ENCODE measurements at regions not wholly inside any gene's neighbourhood (a gene's known extent, or its start where the extent isn't known, plus 50 kb on each side); places are given as distances from the start of the nearest gene placed in this dataset.

DNA sequence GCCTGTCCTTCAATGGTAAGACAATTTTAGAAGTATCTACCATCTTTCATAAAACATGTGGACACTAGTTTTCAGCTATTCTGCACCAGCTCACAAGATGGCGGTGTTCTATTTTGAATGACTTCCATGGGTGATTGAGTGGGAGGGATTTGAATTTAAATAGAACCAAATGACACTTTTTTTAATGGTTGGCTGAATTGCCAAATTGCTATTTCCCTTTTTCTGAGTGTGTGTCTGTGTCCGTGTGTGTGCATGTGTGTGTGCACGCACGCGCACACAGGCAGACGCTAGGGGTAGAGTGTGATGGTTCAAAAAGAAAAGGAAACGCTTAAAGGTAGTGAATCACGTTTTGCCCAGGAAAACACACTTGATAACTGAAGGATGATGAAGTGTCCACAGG, 362.6 kb downstream of the DAD1 start:
- peak; percentile 94 for DNase-seq
- Histone ChIP-seq H3K27ac (ENCODE audit: low read length) (no peak overlapping the region), H2AFZ (ENCODE audit: low read length) (peak overlapping the region; percentile 88), H3K4me3 (ENCODE audit: low read length) (peak overlapping the region; percentile 20; the same call in 1 of the 2 replicates), H4K20me1 (ENCODE audit: insufficient read depth, low read depth, low read length) (no peaks in the 10 kb centered on the region), H3K27me3 (ENCODE audit: low read length) (no peaks in the 10 kb centered on the region), H3K79me2 (ENCODE audit: low read length) (no peaks in the 10 kb centered on the region), H3K36me3 (ENCODE audit: insufficient read depth, low read length) (no peaks in the 10 kb centered on the region), H3K9ac (ENCODE audit: low read length) (peak overlapping the region; percentile 17; the same call in 1 of the 2 replicates), H3K4me1 (ENCODE audit: low read length) (peaks cover 34% of the 10 kb centered on the region), H3K9me2 (replicated peaks; ENCODE audit: insufficient read depth, low read length) (no peaks in the 10 kb centered on the region), H3K4me2 (ENCODE audit: low read depth, low read length, poor library complexity, severe bottlenecking) (peak overlapping the region; percentile 51), H3K9me3 (ENCODE audit: low read length) (no peaks in the 10 kb centered on the region)

DNA sequence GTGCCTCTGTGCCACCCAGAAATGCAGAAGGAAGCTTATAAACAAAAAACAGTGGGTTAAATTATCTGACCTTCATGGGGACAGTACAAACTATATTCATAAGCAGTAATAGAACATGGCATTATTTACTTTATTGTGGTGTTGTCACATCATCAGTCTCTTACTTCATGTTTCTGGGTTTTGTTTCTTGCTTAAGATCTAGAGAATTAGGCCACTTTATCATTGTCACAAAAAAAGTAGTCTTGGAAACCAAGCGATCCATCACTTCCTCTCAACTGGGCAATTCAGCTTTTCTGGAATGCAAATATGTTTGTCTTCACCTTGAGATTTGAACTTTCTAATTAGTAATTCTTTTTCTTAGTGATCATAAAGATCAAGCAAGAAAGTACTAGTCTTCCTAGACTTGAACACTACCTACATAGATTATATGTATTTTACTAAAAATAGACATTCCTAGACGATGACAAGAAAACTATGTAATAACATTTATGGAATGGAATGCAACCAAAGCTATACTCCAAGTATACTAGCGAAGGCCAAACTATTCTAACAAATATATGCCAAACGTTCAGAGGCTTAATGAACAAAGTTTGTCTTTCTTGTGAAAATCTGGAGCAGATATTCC, 363.4 kb downstream of the DAD1 start:
- Histone ChIP-seq H3K9me3 (ENCODE audit: low read length) (no peaks in the 10 kb centered on the region), H3K79me2 (ENCODE audit: low read length) (no peaks in the 10 kb centered on the region), H3K36me3 (ENCODE audit: insufficient read depth, low read length) (no peaks in the 10 kb centered on the region), H4K20me1 (ENCODE audit: insufficient read depth, low read depth, low read length) (no peaks in the 10 kb centered on the region), H2AFZ (ENCODE audit: low read length) (peak overlapping the region; percentile 88), H3K9me2 (replicated peaks; ENCODE audit: insufficient read depth, low read length) (no peaks in the 10 kb centered on the region), H3K27ac (ENCODE audit: low read length) (no peak overlapping the region), H3K4me2 (ENCODE audit: low read depth, low read length, poor library complexity, severe bottlenecking) (peak overlapping the region; percentile 51), H3K4me1 (ENCODE audit: low read length) (peaks cover 30% of the 10 kb centered on the region), H3K4me3 (ENCODE audit: low read length) (peak overlapping the region; percentile 20; the same call in 1 of the 2 replicates), H3K27me3 (ENCODE audit: low read length) (no peaks in the 10 kb centered on the region), H3K9ac (ENCODE audit: low read length) (no peak overlapping the region)
- DNase-seq = no peak

DNA sequence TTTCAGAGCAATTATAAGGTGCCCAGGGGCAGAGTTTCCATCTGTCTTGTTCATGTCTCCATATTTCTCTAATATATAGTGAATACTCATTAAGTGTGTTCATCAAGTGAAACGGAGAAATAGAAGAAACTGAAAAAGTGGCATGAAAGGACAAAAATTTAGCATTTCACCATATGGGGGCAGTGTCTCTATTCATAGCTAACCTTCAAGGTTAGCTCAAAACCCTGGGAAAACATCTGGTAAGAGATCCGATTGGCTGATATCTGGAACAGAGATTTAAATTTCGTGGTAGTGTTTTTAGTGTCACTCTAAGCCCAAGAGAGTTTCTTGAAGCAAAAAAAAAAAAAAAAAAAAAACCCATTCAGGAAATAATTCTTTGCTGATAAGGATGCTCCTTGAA, 367.5 kb downstream of the DAD1 start:
- peak; percentile 78 for DNase-seq
- Histone ChIP-seq H3K9me2 (replicated peaks; ENCODE audit: insufficient read depth, low read length) (no peaks in the 10 kb centered on the region), H3K79me2 (ENCODE audit: low read length) (no peaks in the 10 kb centered on the region), H3K27me3 (ENCODE audit: low read length) (no peaks in the 10 kb centered on the region), H3K4me2 (ENCODE audit: low read depth, low read length, poor library complexity, severe bottlenecking) (no peak overlapping the region), H3K9me3 (ENCODE audit: low read length) (no peaks in the 10 kb centered on the region), H3K9ac (ENCODE audit: low read length) (no peak overlapping the region), H3K36me3 (ENCODE audit: insufficient read depth, low read length) (no peaks in the 10 kb centered on the region), H3K4me3 (ENCODE audit: low read length) (no peak overlapping the region), H2AFZ (ENCODE audit: low read length) (no peak overlapping the region), H4K20me1 (ENCODE audit: insufficient read depth, low read depth, low read length) (no peaks in the 10 kb centered on the region), H3K4me1 (ENCODE audit: low read length) (peaks cover 10% of the 10 kb centered on the region), H3K27ac (ENCODE audit: low read length) (no peak overlapping the region)

DNA sequence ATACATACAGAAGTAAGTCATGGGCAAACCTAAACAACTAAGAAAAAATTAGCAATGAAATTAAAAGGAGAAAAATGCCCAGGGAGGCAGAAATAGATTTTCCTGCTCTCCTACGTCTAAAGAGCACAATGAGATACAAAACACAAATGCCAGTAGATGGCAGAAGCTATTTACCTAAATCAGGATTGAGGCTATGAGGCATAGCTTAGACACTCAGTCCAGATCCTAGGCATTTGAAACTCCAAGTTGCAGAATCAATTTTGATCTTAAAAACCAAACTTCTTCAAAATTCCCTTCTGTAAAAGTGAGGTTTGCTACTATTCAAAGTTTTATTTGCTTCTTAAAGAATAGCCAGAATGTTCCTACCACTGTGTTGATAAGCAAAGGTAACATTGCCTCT, 368.6 kb downstream of the DAD1 start:
- Histone ChIP-seq H3K9ac (ENCODE audit: low read length) (no peak overlapping the region), H3K4me2 (ENCODE audit: low read depth, low read length, poor library complexity, severe bottlenecking) (no peak overlapping the region), H3K27me3 (ENCODE audit: low read length) (no peaks in the 10 kb centered on the region), H3K79me2 (ENCODE audit: low read length) (no peaks in the 10 kb centered on the region), H3K9me2 (replicated peaks; ENCODE audit: insufficient read depth, low read length) (no peaks in the 10 kb centered on the region), H2AFZ (ENCODE audit: low read length) (no peak overlapping the region), H3K9me3 (ENCODE audit: low read length) (no peaks in the 10 kb centered on the region), H3K4me1 (ENCODE audit: low read length) (no peaks in the 10 kb centered on the region), H3K27ac (ENCODE audit: low read length) (no peak overlapping the region), H4K20me1 (ENCODE audit: insufficient read depth, low read depth, low read length) (no peaks in the 10 kb centered on the region), H3K36me3 (ENCODE audit: insufficient read depth, low read length) (no peaks in the 10 kb centered on the region), H3K4me3 (ENCODE audit: low read length) (no peak overlapping the region)
- DNase-seq = no peak

DNA sequence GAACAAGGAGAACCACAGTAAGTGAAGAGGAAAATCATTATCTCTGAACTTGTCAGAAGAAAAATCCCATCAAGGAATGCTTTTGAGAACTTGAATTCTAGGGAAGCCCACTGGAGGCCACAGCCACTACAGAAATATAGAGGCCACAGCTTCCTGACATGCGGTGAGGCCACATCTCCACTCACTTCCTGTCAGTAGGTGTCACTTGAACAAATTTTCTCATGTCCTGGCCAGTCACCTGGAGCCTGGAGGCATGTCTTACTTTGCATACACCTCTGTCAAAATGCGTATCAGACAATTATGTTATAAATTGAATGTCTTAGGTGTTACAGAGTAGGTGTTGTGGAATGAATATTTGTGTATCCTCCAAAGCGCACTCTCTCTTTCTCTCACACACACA, 370.3 kb downstream of the DAD1 start:
- Histone ChIP-seq H3K27me3 (ENCODE audit: low read length) (no peaks in the 10 kb centered on the region), H3K27ac (ENCODE audit: low read length) (no peak overlapping the region), H3K9me3 (ENCODE audit: low read length) (no peaks in the 10 kb centered on the region), H3K4me2 (ENCODE audit: low read depth, low read length, poor library complexity, severe bottlenecking) (no peak overlapping the region), H3K4me1 (ENCODE audit: low read length) (no peaks in the 10 kb centered on the region), H3K79me2 (ENCODE audit: low read length) (no peaks in the 10 kb centered on the region), H3K9ac (ENCODE audit: low read length) (no peak overlapping the region), H4K20me1 (ENCODE audit: insufficient read depth, low read depth, low read length) (no peaks in the 10 kb centered on the region), H3K36me3 (ENCODE audit: insufficient read depth, low read length) (no peaks in the 10 kb centered on the region), H3K9me2 (replicated peaks; ENCODE audit: insufficient read depth, low read length) (no peaks in the 10 kb centered on the region), H2AFZ (ENCODE audit: low read length) (no peak overlapping the region), H3K4me3 (ENCODE audit: low read length) (no peak overlapping the region)
- no peak for DNase-seq

DNA sequence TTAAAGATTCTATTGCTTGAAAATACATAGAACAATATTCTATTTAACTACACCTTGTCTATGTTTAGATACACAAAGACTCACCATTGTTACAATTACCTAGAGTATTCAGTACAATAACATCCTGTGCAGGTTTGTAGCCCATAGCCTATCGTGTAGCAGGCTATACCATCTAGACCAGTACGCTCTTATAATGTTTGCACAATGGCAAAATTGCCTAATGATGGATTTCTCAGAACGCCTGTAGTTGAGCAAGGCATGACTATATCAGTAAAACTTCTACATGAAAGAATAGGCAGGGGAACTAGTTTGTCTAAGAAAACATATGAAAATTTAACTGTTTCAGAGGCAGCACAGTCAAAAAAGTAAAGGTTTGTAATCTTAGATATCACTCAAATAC, 375.9 kb downstream of the DAD1 start:
- no peak for DNase-seq

DNA sequence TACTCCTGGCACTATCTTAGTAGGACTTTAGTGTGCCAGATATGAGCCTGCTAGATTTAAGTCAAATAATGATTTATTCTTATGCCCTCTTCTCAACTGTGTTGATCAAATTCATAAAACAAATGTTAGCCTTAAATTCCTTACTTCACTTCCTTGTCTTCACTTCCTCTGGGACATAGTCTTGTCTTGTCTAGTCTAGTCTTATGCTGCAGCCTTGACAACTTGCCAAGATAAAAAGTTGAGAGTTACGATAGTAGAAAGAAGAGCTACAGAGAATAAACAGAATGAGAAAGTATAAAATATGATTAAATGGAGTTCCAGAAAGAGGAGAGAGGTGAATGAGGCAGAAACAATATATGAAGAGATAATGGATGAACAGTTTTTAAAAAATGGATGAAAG, 378.1 kb downstream of the DAD1 start:
- H3K9ac ChIP-seq (ENCODE audit: low read length) = no peak overlapping the region
- no peak overlapping the region for H3K4me3 ChIP-seq (ENCODE audit: low read length)
- H3K4me2 ChIP-seq (ENCODE audit: low read depth, low read length, poor library complexity, severe bottlenecking) = no peak overlapping the region
- H4K20me1 ChIP-seq (ENCODE audit: insufficient read depth, low read depth, low read length) = no peaks in the 10 kb centered on the region
- no peak for DNase-seq
- no peaks in the 10 kb centered on the region for H3K9me2 ChIP-seq (replicated peaks; ENCODE audit: insufficient read depth, low read length)
- no peaks in the 10 kb centered on the region for H3K36me3 ChIP-seq (ENCODE audit: insufficient read depth, low read length)
- no peaks in the 10 kb centered on the region for H3K27me3 ChIP-seq (ENCODE audit: low read length)
- H3K27ac ChIP-seq (ENCODE audit: low read length) = no peak overlapping the region
- no peak overlapping the region for H2AFZ ChIP-seq (ENCODE audit: low read length)
- no peaks in the 10 kb centered on the region for H3K79me2 ChIP-seq (ENCODE audit: low read length)
- H3K9me3 ChIP-seq (ENCODE audit: low read length) = no peaks in the 10 kb centered on the region
- H3K4me1 ChIP-seq (ENCODE audit: low read length) = no peaks in the 10 kb centered on the region

More for the DNA sequence above, 375.9 kb downstream of the DAD1 start:
- H3K4me1 ChIP-seq (ENCODE audit: low read length) = no peaks in the 10 kb centered on the region
- H3K9me3 ChIP-seq (ENCODE audit: low read length) = no peaks in the 10 kb centered on the region
- no peak overlapping the region for H3K27ac ChIP-seq (ENCODE audit: low read length)
- H3K79me2 ChIP-seq (ENCODE audit: low read length) = no peaks in the 10 kb centered on the region
- H4K20me1 ChIP-seq (ENCODE audit: insufficient read depth, low read depth, low read length) = no peaks in the 10 kb centered on the region
- no peak overlapping the region for H3K4me2 ChIP-seq (ENCODE audit: low read depth, low read length, poor library complexity, severe bottlenecking)
- H3K9ac ChIP-seq (ENCODE audit: low read length) = no peak overlapping the region
- no peak overlapping the region for H3K4me3 ChIP-seq (ENCODE audit: low read length)
- H3K9me2 ChIP-seq (replicated peaks; ENCODE audit: insufficient read depth, low read length) = no peaks in the 10 kb centered on the region
- no peak overlapping the region for H2AFZ ChIP-seq (ENCODE audit: low read length)
- no peaks in the 10 kb centered on the region for H3K27me3 ChIP-seq (ENCODE audit: low read length)
- no peaks in the 10 kb centered on the region for H3K36me3 ChIP-seq (ENCODE audit: insufficient read depth, low read length)

DNA sequence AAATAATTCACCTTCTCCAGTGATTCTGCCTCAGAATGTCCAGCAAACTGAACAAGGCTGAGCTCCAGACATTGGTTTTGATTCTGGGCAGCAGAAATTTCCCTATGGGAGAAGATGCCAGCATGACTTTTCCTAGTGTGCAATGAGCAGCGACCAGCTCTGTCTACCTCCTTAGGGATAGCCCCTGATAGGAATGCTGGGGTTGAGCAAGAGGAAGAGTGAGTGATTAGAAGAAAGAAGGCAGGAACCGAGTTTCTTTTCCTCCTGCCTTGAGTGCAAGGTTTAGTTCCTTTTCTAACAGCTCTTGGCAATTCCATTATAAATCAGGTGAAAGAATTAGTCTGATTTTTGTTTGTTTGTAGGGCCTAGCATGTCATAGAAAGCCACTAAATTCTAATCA, 379.0 kb downstream of the DAD1 start:
- Histone ChIP-seq H3K79me2 (ENCODE audit: low read length) (no peaks in the 10 kb centered on the region), H3K9me3 (ENCODE audit: low read length) (no peaks in the 10 kb centered on the region), H3K9ac (ENCODE audit: low read length) (no peak overlapping the region), H3K9me2 (replicated peaks; ENCODE audit: insufficient read depth, low read length) (no peaks in the 10 kb centered on the region), H3K4me2 (ENCODE audit: low read depth, low read length, poor library complexity, severe bottlenecking) (no peak overlapping the region), H2AFZ (ENCODE audit: low read length) (no peak overlapping the region), H4K20me1 (ENCODE audit: insufficient read depth, low read depth, low read length) (no peaks in the 10 kb centered on the region), H3K4me3 (ENCODE audit: low read length) (no peak overlapping the region), H3K27ac (ENCODE audit: low read length) (no peak overlapping the region), H3K36me3 (ENCODE audit: insufficient read depth, low read length) (no peaks in the 10 kb centered on the region), H3K4me1 (ENCODE audit: low read length) (no peaks in the 10 kb centered on the region), H3K27me3 (ENCODE audit: low read length) (no peaks in the 10 kb centered on the region)
- DNase-seq = no peak

Data from Karpas-422 (cell line).